WTC11 (cell line): ENCODE measurements at regions not wholly inside any gene's neighbourhood (a gene's known extent, or its start where the extent isn't known, plus 50 kb on each side); places are given as distances from the start of the nearest gene placed in this dataset.

Source experiments
- ATAC-seq: fragments of 200-7000 bp; cut with Tn5 transposase; 2 replicates; pipeline ENCODE4 v1.10.0; 2021; ENCODE audit warnings: mild to moderate bottlenecking, moderate library complexity
- CTCF ChIA-PET: fragments of 300-600 bp; sonication (Branson Sonifier 250); formaldehyde crosslinking; loops from one replicate; lab custom pipeline; 2021; ENCODE audit warnings: antibody characterized with exemption; lab: Charles Lee
- POLR2A ChIA-PET: fragments of 350-600 bp; sonication (Branson Sonifier 250); formaldehyde crosslinking; loops from one replicate; lab custom pipeline; 2021; ENCODE audit warnings: antibody characterized with exemption; lab: Charles Lee
- DNase-seq: peaks from one replicate; pipeline ENCODE4 v3.0.0; 2021; ENCODE audit warnings: low spot score
- H3K27ac Mint-ChIP-seq: 2 replicates; pipeline ENCODE4 v1.8.0; 2021; ENCODE audit warnings: mixed read lengths
- H3K27me3 Mint-ChIP-seq: 2 replicates; pipeline ENCODE4 v1.8.0; 2021; ENCODE audit warnings: low read depth, mild to moderate bottlenecking, moderate library complexity, mixed read lengths
- H3K36me3 Mint-ChIP-seq: 2 replicates; pipeline ENCODE4 v1.8.0; 2021; ENCODE audit warnings: mixed read lengths
- H3K4me1 Mint-ChIP-seq: 2 replicates; pipeline ENCODE4 v1.8.0; 2022; ENCODE audit warnings: mixed read lengths
- H3K4me3 Mint-ChIP-seq: 2 replicates; pipeline ENCODE4 v1.8.0; 2021; ENCODE audit warnings: mild to moderate bottlenecking, moderate library complexity, mixed read lengths
- H3K9me3 Mint-ChIP-seq: 2 replicates; pipeline ENCODE4 v1.8.0; 2021; ENCODE audit warnings: mixed read lengths
- ATF2 ChIP-seq: sonication (generic); formaldehyde crosslinking; IDR thresholded peaks from 2 replicates; pipeline ENCODE4 v1.8.1; 2022; ENCODE audit warnings: low read depth, missing genetic modification reagents, borderline replicate concordance
- CBFB ChIP-seq: sonication (generic); formaldehyde crosslinking; IDR thresholded peaks from 2 replicates; pipeline ENCODE4 v1.8.1; 2022; ENCODE audit warnings: mild to moderate bottlenecking, low read depth, missing genetic modification reagents
- CTCF ChIP-seq: fragments of 200-600 bp; IDR thresholded peaks from 2 replicates; pipeline ENCODE4 v1.8.0; 2022; ENCODE audit warnings: antibody characterized with exemption
- E2F4 ChIP-seq: sonication (generic); formaldehyde crosslinking; IDR thresholded peaks from 2 replicates; pipeline ENCODE4 v1.8.1; 2022; ENCODE audit warnings: low read depth, mild to moderate bottlenecking, moderate library complexity, missing genetic modification reagents, borderline replicate concordance
- ELF4 ChIP-seq: sonication (generic); formaldehyde crosslinking; IDR thresholded peaks from 2 replicates; pipeline ENCODE4 v1.8.1; 2022; ENCODE audit warnings: low read depth, mild to moderate bottlenecking, moderate library complexity, missing genetic modification reagents
- GABPB1 ChIP-seq: sonication (generic); formaldehyde crosslinking; IDR thresholded peaks from 2 replicates; pipeline ENCODE4 v1.8.1; 2023; ENCODE audit warnings: mild to moderate bottlenecking, missing genetic modification reagents
- GRHL2 ChIP-seq: fragments of 250-450 bp; sonication (Bioruptor Pico); IDR thresholded peaks from 2 replicates; pipeline ENCODE4 v1.8.0; 2022; ENCODE audit warnings: mild to moderate bottlenecking, moderate library complexity; ENCODE audit not compliant: insufficient replicate concordance, severe bottlenecking
- HMGA2 ChIP-seq: fragments of 250-450 bp; sonication (Bioruptor Pico); IDR thresholded peaks from 2 replicates; pipeline ENCODE4 v1.4.0; 2021; ENCODE audit warnings: mild to moderate bottlenecking, moderate library complexity
- HMGXB4 ChIP-seq: sonication (generic); formaldehyde crosslinking; IDR thresholded peaks from 2 replicates; pipeline ENCODE4 v1.8.1; 2023; ENCODE audit warnings: mild to moderate bottlenecking, moderate library complexity, missing genetic modification reagents
- JUN ChIP-seq: sonication (generic); formaldehyde crosslinking; IDR thresholded peaks from 2 replicates; pipeline ENCODE4 v1.8.0; 2023; ENCODE audit warnings: mild to moderate bottlenecking, missing genetic modification reagents
- NR2C2 ChIP-seq: sonication (generic); formaldehyde crosslinking; IDR thresholded peaks from 2 replicates; pipeline ENCODE4 v1.8.0; 2022; ENCODE audit warnings: mild to moderate bottlenecking, missing genetic modification reagents
- NR3C1 ChIP-seq: sonication (generic); formaldehyde crosslinking; conservative IDR thresholded peaks from 2 replicates; pipeline ENCODE4 v1.8.1; 2023; ENCODE audit warnings: low read depth, mild to moderate bottlenecking, missing genetic modification reagents
- USF2 ChIP-seq: sonication (generic); formaldehyde crosslinking; IDR thresholded peaks from 2 replicates; pipeline ENCODE4 v1.8.1; 2023; ENCODE audit warnings: mild to moderate bottlenecking, missing genetic modification reagents, moderate library complexity
- ZNF121 ChIP-seq: sonication (generic); formaldehyde crosslinking; IDR thresholded peaks from 2 replicates; pipeline ENCODE4 v1.8.0; 2023; ENCODE audit warnings: missing genetic modification reagents
- ZNF232 ChIP-seq: sonication (generic); formaldehyde crosslinking; IDR thresholded peaks from 2 replicates; pipeline ENCODE4 v1.8.0; 2022; ENCODE audit warnings: mild to moderate bottlenecking, missing genetic modification reagents

- ChIA-PET POLR2A (no interaction called here), CTCF (no interaction called here)
- H3K36me3 Mint-ChIP-seq: no peaks in the 10 kb centered on the region
- H3K27me3 Mint-ChIP-seq: no peaks in the 10 kb centered on the region; the same call in 1 of the 2 replicates
- DNase-seq (peak; percentile 21), ATAC-seq (peak; percentile 91)
- no peaks in the 10 kb centered on the region for H3K9me3 Mint-ChIP-seq
- no peak overlapping the region for H3K4me3 Mint-ChIP-seq
- H3K4me1 Mint-ChIP-seq: peaks cover 6% of the 10 kb centered on the region
- no peak overlapping the region for H3K27ac Mint-ChIP-seq
- TF ChIP-seq CTCF: peak; percentile 44
- TF ChIP-seq USF2 (CRISPR knock-in tag): no peak
These were observed 400.9 kb downstream of the SNAPC1 start for GRCh38 chr14:62162998-62163589.

- ChIA-PET POLR2A (no interaction called here), CTCF (interaction anchor here (0.6 to 2.4 kb wide), 18 partner anchors 11 to 1454 kb away, joined by 3 to 14 read pairs (median 4); partner anchors contain the start of genes KCNH5 and RHOJ)
- H3K4me1 Mint-ChIP-seq: peaks cover 7% of the 10 kb centered on the region
- H3K4me3 Mint-ChIP-seq: no peak overlapping the region
- no peaks in the 10 kb centered on the region; the same call in 1 of the 2 replicates for H3K27me3 Mint-ChIP-seq
- no peak overlapping the region for H3K27ac Mint-ChIP-seq
- peak; percentile 62 for ATAC-seq
- H3K36me3 Mint-ChIP-seq: no peaks in the 10 kb centered on the region
- H3K9me3 Mint-ChIP-seq: peaks cover 3% of the 10 kb centered on the region; the same call in 1 of the 2 replicates
- no peak for DNase-seq
- TF ChIP-seq JUN (CRISPR knock-in tag) (no peak), CTCF (no peak), HMGA2 (no peak), CBFB (CRISPR knock-in tag) (no peak), ELF4 (no peak), ZNF232 (CRISPR knock-in tag) (no peak), GABPB1 (CRISPR knock-in tag) (no peak), ZNF121 (CRISPR knock-in tag) (no peak), GRHL2 (CRISPR knock-in tag) (no peak), HMGXB4 (CRISPR knock-in tag) (no peak)
These were observed 406.4 kb downstream of the SNAPC1 start for GRCh38 chr14:62168564-62169155.

GRCh38 chr14:62179367-62180018, 417.3 kb downstream of the SNAPC1 start:
- Mint-ChIP-seq H3K27ac (no peak overlapping the region), H3K9me3 (no peaks in the 10 kb centered on the region), H3K4me1 (peaks cover 3% of the 10 kb centered on the region), H3K27me3 (no peaks in the 10 kb centered on the region; the same call in 1 of the 2 replicates), H3K4me3 (no peak overlapping the region), H3K36me3 (no peaks in the 10 kb centered on the region)
- ChIA-PET POLR2A (no interaction called here), CTCF (interaction anchor here (0.6 to 2.7 kb wide), 12 partner anchors 11 to 1129 kb away, joined by 3 to 14 read pairs (median 3); no protein-coding TSS in a partner anchor)
- ATAC-seq (peak; percentile 81), DNase-seq (peak; percentile 73)
- TF ChIP-seq CTCF (peak; percentile 49), ATF2 (CRISPR knock-in tag) (no peak), E2F4 (CRISPR knock-in tag) (no peak), NR3C1 (CRISPR knock-in tag) (no peak), USF2 (CRISPR knock-in tag) (no peak), NR2C2 (no peak)
- TF ChIP-seq, all 79 proteins: peak for 1
